HG03066 (cell line): ENCODE measurements at regions not wholly inside any gene's neighbourhood (a gene's known extent, or its start where the extent isn't known, plus 50 kb on each side); places are given as distances from the start of the nearest gene placed in this dataset.

Experiments used
- ATAC-seq: cut with Tn5 transposase; IDR thresholded peaks from one replicate; pipeline ENCODE4 v1.9.1; 2021; ENCODE audit warnings: low read depth; ENCODE audit not compliant: unreplicated experiment

DNA sequence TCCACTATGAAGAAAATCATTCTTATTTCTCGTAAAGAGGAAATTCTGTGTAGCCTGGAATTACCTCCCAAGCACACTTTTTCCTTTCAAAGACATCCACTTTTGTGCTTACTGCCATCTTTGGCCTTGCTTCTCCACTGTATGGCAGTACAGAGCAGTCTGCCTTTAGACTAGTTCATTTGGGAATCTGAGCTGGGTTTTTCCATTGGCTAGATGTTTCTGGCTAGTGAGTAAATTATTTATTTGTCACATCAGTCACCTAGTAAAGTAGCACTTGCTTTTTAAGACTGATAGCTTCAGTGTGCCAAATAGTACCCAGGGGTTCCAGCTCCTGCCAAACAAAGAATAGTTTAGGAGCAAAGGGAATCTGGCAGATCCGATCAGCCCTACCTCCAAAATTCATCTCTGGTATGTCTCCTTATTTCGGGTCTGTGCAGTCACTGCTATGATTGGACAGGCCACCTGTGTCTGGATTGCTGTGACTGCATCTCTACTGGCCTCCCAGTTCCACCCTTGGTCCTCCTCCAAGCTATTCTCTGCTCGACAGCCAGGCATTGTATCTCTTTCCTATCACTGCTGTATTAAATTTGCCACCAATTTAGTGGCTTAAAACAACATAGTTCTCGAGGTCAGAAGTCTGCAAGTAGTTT lies 97.6 kb downstream of the NUDT12 start:
- no peak for ATAC-seq

DNA sequence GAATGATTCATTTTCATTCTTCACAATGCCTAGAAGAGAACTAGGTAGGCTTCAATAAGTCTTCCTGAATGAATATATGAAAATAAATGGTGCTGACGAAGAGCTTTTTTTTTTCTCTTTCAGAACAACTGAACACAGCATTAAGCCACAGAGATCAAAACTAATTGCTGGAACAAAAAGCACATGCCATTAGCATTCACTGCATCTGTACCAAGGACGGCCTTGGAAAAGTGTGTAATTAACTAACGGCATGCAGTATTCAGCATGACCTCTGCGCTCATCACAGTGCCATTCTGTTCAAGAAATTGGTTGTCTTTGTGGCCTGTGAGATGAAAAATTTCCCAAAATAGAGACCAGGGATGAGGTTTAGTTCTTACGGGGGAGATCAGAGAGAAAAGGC lies 99.3 kb downstream of the NUDT12 start:
- no peak for ATAC-seq

DNA sequence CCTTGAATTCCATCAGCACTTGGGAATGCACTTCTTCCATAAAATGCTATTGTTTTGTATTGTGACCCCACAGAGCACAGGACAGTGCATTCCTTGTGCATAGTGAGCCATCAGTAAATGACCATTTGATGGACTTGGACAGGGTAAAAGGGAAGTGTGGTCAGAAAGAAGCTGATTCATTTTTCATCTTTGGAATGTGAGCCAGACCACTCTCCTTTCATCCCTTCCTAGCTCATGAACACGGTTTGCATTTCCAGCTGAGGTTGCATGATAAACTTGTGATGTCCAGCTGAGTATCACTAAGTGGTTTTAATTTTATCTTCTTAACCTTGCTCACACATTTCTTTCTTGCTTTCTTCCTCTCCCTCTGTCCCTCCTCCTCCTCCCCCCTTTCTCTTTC lies 101.3 kb downstream of the NUDT12 start:
- no peak for ATAC-seq

GRCh38 chr5:103458497-103459040 lies 104.0 kb downstream of the NUDT12 start:
- ATAC-seq: no peak

GRCh38 chr5:103456476-103456875 lies 106.1 kb downstream of the NUDT12 start:
- ATAC-seq: no peak

- no peak for ATAC-seq
These were observed 106.8 kb downstream of the NUDT12 start for GRCh38 chr5:103455796-103456195.

- ATAC-seq: no peak
These were observed 107.8 kb downstream of the NUDT12 start for GRCh38 chr5:103454770-103455169.

DNA sequence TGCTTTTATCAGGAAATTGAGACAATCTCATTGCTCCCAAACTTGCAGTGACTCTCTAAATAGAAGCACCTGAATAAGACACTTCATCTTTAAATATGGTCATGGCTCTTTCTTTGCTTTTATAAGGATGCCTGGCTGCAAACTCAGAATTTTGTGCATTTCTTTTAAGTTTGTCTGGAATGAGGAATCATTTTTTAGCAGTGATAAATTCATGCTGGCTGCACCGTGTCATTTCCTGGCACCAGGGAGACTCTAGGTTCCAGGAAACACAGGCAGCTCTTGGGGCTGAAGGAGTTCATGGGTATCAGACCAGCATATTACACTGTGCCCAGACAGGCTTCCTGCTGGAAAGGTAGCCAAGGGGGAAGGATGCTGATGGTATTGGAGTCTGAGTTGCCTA lies 109.9 kb downstream of the NUDT12 start:
- ATAC-seq: no peak

- no peak for ATAC-seq
These were observed 110.5 kb downstream of the NUDT12 start for GRCh38 chr5:103452089-103452488.

- ATAC-seq: no peak
These were observed 111.3 kb downstream of the NUDT12 start for GRCh38 chr5:103451261-103451660.

GRCh38 chr5:103450333-103451061 lies 112.1 kb downstream of the NUDT12 start:
- ATAC-seq: no peak

GRCh38 chr5:103446813-103447212 lies 115.8 kb downstream of the NUDT12 start:
- no peak for ATAC-seq

- no peak for ATAC-seq
These were observed 117.1 kb downstream of the NUDT12 start for GRCh38 chr5:103445426-103446035.

- no peak for ATAC-seq
These were observed 118.1 kb downstream of the NUDT12 start for GRCh38 chr5:103444333-103445038.

- ATAC-seq: no peak
These were observed 119.8 kb downstream of the NUDT12 start for GRCh38 chr5:103442750-103443149.

DNA sequence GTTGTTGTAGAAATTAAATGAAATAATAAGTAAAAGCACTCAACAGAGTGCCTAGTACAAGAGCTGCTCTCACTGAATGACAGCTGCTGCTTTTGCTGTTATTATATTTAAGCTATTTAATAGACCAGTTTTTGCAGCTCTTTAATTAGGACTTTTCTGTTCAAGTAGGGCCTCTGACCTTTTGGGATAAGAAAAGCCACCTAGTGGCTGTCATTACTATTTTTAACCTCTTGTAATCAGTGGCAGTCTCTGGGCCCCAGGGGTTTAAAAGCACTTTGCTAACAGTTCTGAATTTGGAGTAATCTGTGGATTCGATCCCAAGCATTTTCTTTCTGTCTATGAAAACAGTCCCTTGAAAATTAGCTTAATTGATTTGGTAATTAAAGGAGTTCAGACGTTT lies 121.1 kb downstream of the NUDT12 start:
- no peak for ATAC-seq

DNA sequence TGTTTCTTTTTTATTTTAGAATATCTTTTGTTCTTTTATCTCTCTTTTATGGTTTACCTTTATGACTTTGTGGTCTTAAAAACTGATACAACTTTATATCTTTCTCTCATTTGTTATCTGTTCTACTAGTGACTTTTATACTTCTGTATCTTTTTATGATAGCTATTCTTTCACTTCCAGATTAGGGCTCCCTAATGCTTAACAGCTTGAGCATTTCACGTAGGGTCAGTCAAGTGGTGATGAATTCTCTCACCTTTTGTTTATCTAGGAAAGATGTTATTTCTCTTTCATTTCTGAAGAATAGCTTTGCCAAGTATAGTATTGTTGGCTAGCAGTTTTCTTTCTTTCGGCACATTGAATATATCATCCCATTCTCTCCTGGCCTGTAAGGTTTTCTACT lies 123.6 kb downstream of the NUDT12 start:
- ATAC-seq: no peak

GRCh38 chr5:103436656-103437055 lies 125.9 kb downstream of the NUDT12 start:
- ATAC-seq: no peak

DNA sequence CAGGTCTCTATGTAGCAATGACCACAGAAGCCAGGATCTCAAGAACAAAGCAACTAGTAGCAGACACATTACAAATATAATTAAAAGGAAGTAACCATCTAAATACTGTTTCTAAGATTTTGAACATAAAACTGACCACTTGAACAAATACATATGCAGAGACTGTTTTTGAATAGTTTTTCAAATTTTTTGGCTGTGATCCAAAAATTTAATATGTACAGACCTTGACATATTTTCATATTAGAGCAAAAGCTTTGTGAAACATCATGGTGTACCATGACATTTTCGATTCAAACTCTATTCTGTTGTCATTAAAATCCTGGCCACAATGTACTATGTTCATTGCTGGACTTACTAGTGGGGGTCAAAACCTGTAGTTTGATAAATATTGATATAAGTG lies 126.5 kb downstream of the NUDT12 start:
- ATAC-seq: no peak

- ATAC-seq: no peak
These were observed 127.3 kb downstream of the NUDT12 start for GRCh38 chr5:103435136-103435889.
